Cardiac fibroblast (primary cell): ENCODE measurements at regions not wholly inside any gene's neighbourhood (a gene's known extent, or its start where the extent isn't known, plus 50 kb on each side); places are given as distances from the start of the nearest gene placed in this dataset.

Experiments used
- DNase-seq, 2 donors: peaks; one replicate each; pipeline versions ENCODE4 v3.0.0 to v3.0.0-alpha.2; 2010; ENCODE audit warnings: low read depth in 2 of 2
- H3K4me3 ChIP-seq, 2 donors: replicated peaks in 1 of 2; 1 replicate in 1 of 2; 2 replicates in 1 of 2; pipeline ENCODE4 v1.5.1; 2011; ENCODE audit warnings: low read depth in 2 of 2, low read length in 2 of 2, mild to moderate bottlenecking in 2 of 2, moderate library complexity in 1 of 2
- CTCF ChIP-seq: IDR thresholded peaks from one replicate; pipeline ENCODE4 v1.5.1; 2011; ENCODE audit warnings: low read depth, mild to moderate bottlenecking, low read length, inconsistent platforms

- no peak for TF ChIP-seq CTCF
- DNase-seq: no peak
- no peak overlapping the region for H3K4me3 ChIP-seq
Measured at GRCh38 chrX:147853701-147854100, 58.0 kb upstream of the FMR1 start.

- no peak overlapping the region for H3K4me3 ChIP-seq
- no peak for DNase-seq
- no peak for TF ChIP-seq CTCF
Measured at GRCh38 chrX:147859666-147860065, 52.1 kb upstream of the FMR1 start.
